Gastroesophageal sphincter (tissue), 3 donors: ENCODE measurements at regions not wholly inside any gene's neighbourhood (a gene's known extent, or its start where the extent isn't known, plus 50 kb on each side); places are given as distances from the start of the nearest gene placed in this dataset.

Experiments used
- EP300 ChIP-seq: sonication (generic); formaldehyde crosslinking; IDR thresholded peaks from one replicate; pipeline ENCODE4 v1.6.1; 2017; ENCODE audit warnings: antibody characterized with exemption, mild to moderate bottlenecking
- POLR2AphosphoS5 ChIP-seq: sonication (generic); formaldehyde crosslinking; IDR thresholded peaks from one replicate; pipeline ENCODE4 v1.6.1; 2017; ENCODE audit warnings: antibody characterized with exemption
- TF ChIP-seq, protein P1 (sequence below), 4 experiments: fragments of 200-600 bp in 2 of 4; fragments of 450-650 bp in 2 of 4; sonication (generic) in 1 of 4; IDR thresholded peaks; one replicate each; pipeline ENCODE4 v1.5.1; 2017 to 2019; ENCODE audit warnings: antibody characterized with exemption in 4 of 4, mild to moderate bottlenecking in 2 of 4, moderate library complexity in 2 of 4

DNA sequence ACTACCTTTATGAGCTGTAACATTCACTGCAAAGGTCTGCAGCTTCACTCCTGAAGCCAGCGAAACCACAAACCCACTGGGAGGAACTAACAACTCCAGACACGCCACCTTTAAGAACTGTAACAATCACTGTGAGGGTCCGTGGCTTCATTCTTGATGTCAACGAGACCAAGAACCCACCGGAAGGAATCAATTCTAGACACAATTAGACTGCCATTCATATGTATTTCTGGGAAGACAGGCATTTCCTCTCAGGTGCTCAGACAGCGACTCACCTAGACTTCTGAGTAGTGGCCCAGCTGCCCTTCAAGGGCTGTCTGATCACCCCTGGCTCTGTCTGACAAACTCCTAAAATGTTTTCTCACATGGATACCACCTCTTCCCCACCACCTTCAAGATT lies 506.8 kb downstream of the PDCD6IP start:
- TF ChIP-seq, protein P1, sequence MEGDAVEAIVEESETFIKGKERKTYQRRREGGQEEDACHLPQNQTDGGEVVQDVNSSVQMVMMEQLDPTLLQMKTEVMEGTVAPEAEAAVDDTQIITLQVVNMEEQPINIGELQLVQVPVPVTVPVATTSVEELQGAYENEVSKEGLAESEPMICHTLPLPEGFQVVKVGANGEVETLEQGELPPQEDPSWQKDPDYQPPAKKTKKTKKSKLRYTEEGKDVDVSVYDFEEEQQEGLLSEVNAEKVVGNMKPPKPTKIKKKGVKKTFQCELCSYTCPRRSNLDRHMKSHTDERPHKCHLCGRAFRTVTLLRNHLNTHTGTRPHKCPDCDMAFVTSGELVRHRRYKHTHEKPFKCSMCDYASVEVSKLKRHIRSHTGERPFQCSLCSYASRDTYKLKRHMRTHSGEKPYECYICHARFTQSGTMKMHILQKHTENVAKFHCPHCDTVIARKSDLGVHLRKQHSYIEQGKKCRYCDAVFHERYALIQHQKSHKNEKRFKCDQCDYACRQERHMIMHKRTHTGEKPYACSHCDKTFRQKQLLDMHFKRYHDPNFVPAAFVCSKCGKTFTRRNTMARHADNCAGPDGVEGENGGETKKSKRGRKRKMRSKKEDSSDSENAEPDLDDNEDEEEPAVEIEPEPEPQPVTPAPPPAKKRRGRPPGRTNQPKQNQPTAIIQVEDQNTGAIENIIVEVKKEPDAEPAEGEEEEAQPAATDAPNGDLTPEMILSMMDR (IDR thresholded peaks at IDR 0.05): no peak
- TF ChIP-seq POLR2AphosphoS5: no peak
- TF ChIP-seq EP300: no peak
